A673 (cell line): ENCODE measurements at regions not wholly inside any gene's neighbourhood (a gene's known extent, or its start where the extent isn't known, plus 50 kb on each side); places are given as distances from the start of the nearest gene placed in this dataset.

ENCODE experiments used
- EZH2 ChIP-seq: fragments of 200-600 bp; sonication (generic); IDR thresholded peaks from 2 replicates; pipeline ENCODE4 v1.6.1; 2017; ENCODE audit warnings: borderline replicate concordance, low read depth, mild to moderate bottlenecking, mixed read lengths, antibody characterized with exemption, low read length; ENCODE audit not compliant: poor library complexity, severe bottlenecking
- TF ChIP-seq, protein P1 (sequence below): fragments of 300-800, 200-600 bp; sonication (generic); conservative IDR thresholded peaks from 2 replicates; pipeline ENCODE4 v1.5.1; 2017; ENCODE audit warnings: low read depth, mild to moderate bottlenecking, antibody characterized with exemption, low read length, moderate library complexity, mixed read lengths

DNA sequence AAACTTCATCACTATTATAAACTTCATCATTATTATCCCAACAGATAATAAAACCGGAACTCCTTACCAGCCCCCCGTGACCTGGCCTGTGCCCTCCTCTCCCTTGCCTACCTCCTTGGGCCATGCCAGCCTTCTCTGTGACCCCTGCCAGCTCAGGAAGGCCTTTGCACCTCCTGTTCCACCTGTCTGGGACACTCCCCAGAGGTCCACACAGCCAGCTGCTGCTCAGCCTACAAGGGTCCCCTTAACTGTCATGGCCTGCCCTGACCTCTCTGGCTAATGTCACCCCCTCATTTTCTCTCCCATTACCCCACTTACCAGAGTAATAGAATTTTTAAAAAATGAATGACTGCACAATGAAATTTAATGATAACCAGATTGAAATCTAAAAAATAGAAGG lies 121.0 kb downstream of the NCOR2 start:
- TF ChIP-seq, protein P1, sequence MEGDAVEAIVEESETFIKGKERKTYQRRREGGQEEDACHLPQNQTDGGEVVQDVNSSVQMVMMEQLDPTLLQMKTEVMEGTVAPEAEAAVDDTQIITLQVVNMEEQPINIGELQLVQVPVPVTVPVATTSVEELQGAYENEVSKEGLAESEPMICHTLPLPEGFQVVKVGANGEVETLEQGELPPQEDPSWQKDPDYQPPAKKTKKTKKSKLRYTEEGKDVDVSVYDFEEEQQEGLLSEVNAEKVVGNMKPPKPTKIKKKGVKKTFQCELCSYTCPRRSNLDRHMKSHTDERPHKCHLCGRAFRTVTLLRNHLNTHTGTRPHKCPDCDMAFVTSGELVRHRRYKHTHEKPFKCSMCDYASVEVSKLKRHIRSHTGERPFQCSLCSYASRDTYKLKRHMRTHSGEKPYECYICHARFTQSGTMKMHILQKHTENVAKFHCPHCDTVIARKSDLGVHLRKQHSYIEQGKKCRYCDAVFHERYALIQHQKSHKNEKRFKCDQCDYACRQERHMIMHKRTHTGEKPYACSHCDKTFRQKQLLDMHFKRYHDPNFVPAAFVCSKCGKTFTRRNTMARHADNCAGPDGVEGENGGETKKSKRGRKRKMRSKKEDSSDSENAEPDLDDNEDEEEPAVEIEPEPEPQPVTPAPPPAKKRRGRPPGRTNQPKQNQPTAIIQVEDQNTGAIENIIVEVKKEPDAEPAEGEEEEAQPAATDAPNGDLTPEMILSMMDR, result no peak
- no peak for TF ChIP-seq EZH2
